Activated T-cell treated with anti-CD3 and anti-CD28 coated beads, Interleukin-2, amount 50 U/mL, for 48 hours (primary cell): ENCODE measurements at regions not wholly inside any gene's neighbourhood (a gene's known extent, or its start where the extent isn't known, plus 50 kb on each side); places are given as distances from the start of the nearest gene placed in this dataset.

ENCODE experiments used
- DNase-seq, 2 experiments: peaks; one replicate each; pipeline ENCODE4 v3.0.0-alpha.2; 2020

GRCh38 chr4:120163895-120164294 is 97.2 kb upstream of the MAD2L1 start:
- DNase-seq: no peak

GRCh38 chr4:120158841-120159463 is 92.3 kb upstream of the MAD2L1 start:
- DNase-seq: no peak

GRCh38 chr4:120158046-120158445 is 91.4 kb upstream of the MAD2L1 start:
- no peak for DNase-seq

- DNase-seq: no peak
These were observed 89.6 kb upstream of the MAD2L1 start for GRCh38 chr4:120156120-120156718.

- no peak for DNase-seq
These were observed 88.6 kb upstream of the MAD2L1 start for GRCh38 chr4:120155287-120155686.

- no peak for DNase-seq
These were observed 78.0 kb upstream of the MAD2L1 start for GRCh38 chr4:120144634-120145033.

- DNase-seq: no peak
These were observed 77.4 kb upstream of the MAD2L1 start for GRCh38 chr4:120144041-120144440.

GRCh38 chr4:120139392-120139791 is 72.7 kb upstream of the MAD2L1 start:
- DNase-seq: no peak

- no peak for DNase-seq
These were observed 66.3 kb upstream of the MAD2L1 start for GRCh38 chr4:120132935-120133334.

GRCh38 chr4:120130786-120131185 is 64.1 kb upstream of the MAD2L1 start:
- no peak for DNase-seq
